ENCODE measurements at regions not wholly inside any gene's neighbourhood (a gene's known extent, or its start where the extent isn't known, plus 50 kb on each side); places are given as distances from the start of the nearest gene placed in this dataset.

GRCh38 chr16:79973320-79973719 is 372.8 kb upstream of the MAF start:
- no peak overlapping the region for H3K4me3 ChIP-seq (ENCODE audit: low read length)
- DNase-seq (no peak), ATAC-seq (ENCODE audit: poor library complexity) (no peak)
- no peaks in the 10 kb centered on the region for H3K27me3 Mint-ChIP-seq
- POLR2A ChIA-PET, result no interaction called here
- CTCF ChIA-PET, result no interaction called here
- no peaks in the 10 kb centered on the region for H3K36me3 ChIP-seq (ENCODE audit: insufficient read depth, low read length)
- no peaks in the 10 kb centered on the region for H3K36me3 Mint-ChIP-seq (ENCODE audit: low read depth)
- H3K4me1 ChIP-seq (ENCODE audit: insufficient read depth, low read length), result no peaks in the 10 kb centered on the region
- H3K27ac ChIP-seq (ENCODE audit: low read depth in 1 of 2, low read length in 2 of 2), result no peak overlapping the region
- H3K4me1 Mint-ChIP-seq (ENCODE audit: low read depth), result no peaks in the 10 kb centered on the region
- H3K27ac Mint-ChIP-seq, result no peak overlapping the region
- no peak overlapping the region for H3K4me3 Mint-ChIP-seq
- no peaks in the 10 kb centered on the region for H3K27me3 ChIP-seq (ENCODE audit: control insufficient read depth in 1 of 2, insufficient read depth in 2 of 2, low read length in 2 of 2)
- intact Hi-C loops (cut with DNase I, micrococcal nuclease), result no loop called here
- no peaks in the 10 kb centered on the region for H3K9me3 ChIP-seq (ENCODE audit: control insufficient read depth in 1 of 2, insufficient read depth in 1 of 2, low read length in 2 of 2)
- no peak for TF ChIP-seq CTCF (IDR thresholded peaks at IDR 0.05)
- no peaks in the 10 kb centered on the region for H3K9me3 Mint-ChIP-seq

- H3K4me3 Mint-ChIP-seq, result no peak overlapping the region
- H3K4me3 ChIP-seq (ENCODE audit: low read length), result no peak overlapping the region
- no peak overlapping the region for H3K27ac Mint-ChIP-seq
- ChIA-PET POLR2A (no interaction called here), CTCF (no interaction called here)
- no peaks in the 10 kb centered on the region for H3K9me3 Mint-ChIP-seq
- H3K36me3 ChIP-seq (ENCODE audit: insufficient read depth, low read length), result no peaks in the 10 kb centered on the region
- H3K4me1 ChIP-seq (ENCODE audit: insufficient read depth, low read length), result no peaks in the 10 kb centered on the region
- no peak for ATAC-seq (ENCODE audit: poor library complexity)
- intact Hi-C loops (cut with DNase I, micrococcal nuclease), result no loop called here
- no peaks in the 10 kb centered on the region for H3K27me3 Mint-ChIP-seq
- H3K4me1 Mint-ChIP-seq (ENCODE audit: low read depth), result no peaks in the 10 kb centered on the region
- no peak for DNase-seq
- H3K27ac ChIP-seq (ENCODE audit: low read depth in 1 of 2, low read length in 2 of 2), result no peak overlapping the region
- no peaks in the 10 kb centered on the region for H3K27me3 ChIP-seq (ENCODE audit: control insufficient read depth in 1 of 2, insufficient read depth in 2 of 2, low read length in 2 of 2)
- TF ChIP-seq CTCF (IDR thresholded peaks at IDR 0.05), result no peak
- no peaks in the 10 kb centered on the region for H3K36me3 Mint-ChIP-seq (ENCODE audit: low read depth)
- peaks cover 0 to 5% of the 10 kb centered on the region in 2 experiments for H3K9me3 ChIP-seq (ENCODE audit: control insufficient read depth in 1 of 2, insufficient read depth in 1 of 2, low read length in 2 of 2)
Measured at GRCh38 chr16:79972053-79972704, 371.6 kb upstream of the MAF start.

- no peaks in the 10 kb centered on the region for H3K36me3 Mint-ChIP-seq (ENCODE audit: low read depth)
- Histone ChIP-seq H3K9me3 (ENCODE audit: control insufficient read depth in 1 of 2, insufficient read depth in 1 of 2, low read length in 2 of 2) (peaks cover 0 to 5% of the 10 kb centered on the region in 2 experiments), H3K27ac (ENCODE audit: low read depth in 1 of 2, low read length in 2 of 2) (no peak overlapping the region), H3K36me3 (ENCODE audit: insufficient read depth, low read length) (no peaks in the 10 kb centered on the region), H3K4me1 (ENCODE audit: insufficient read depth, low read length) (no peaks in the 10 kb centered on the region), H3K4me3 (ENCODE audit: low read length) (no peak overlapping the region), H3K27me3 (ENCODE audit: control insufficient read depth in 1 of 2, insufficient read depth in 2 of 2, low read length in 2 of 2) (no peaks in the 10 kb centered on the region)
- H3K4me3 Mint-ChIP-seq, result no peak overlapping the region
- no peak for TF ChIP-seq CTCF (IDR thresholded peaks at IDR 0.05)
- intact Hi-C loops (cut with DNase I, micrococcal nuclease), result no loop called here
- ChIA-PET POLR2A (no interaction called here), CTCF (no interaction called here)
- H3K27me3 Mint-ChIP-seq, result no peaks in the 10 kb centered on the region
- H3K4me1 Mint-ChIP-seq (ENCODE audit: low read depth), result no peaks in the 10 kb centered on the region
- no peaks in the 10 kb centered on the region for H3K9me3 Mint-ChIP-seq
- no peak overlapping the region for H3K27ac Mint-ChIP-seq
- DNase-seq (no peak), ATAC-seq (ENCODE audit: poor library complexity) (no peak)
Measured at GRCh38 chr16:79971237-79971572, 370.7 kb upstream of the MAF start.

Measured in CD4-positive, alpha-beta T cell (primary cell).